Keratinocyte (primary cell): ENCODE measurements at regions not wholly inside any gene's neighbourhood (a gene's known extent, or its start where the extent isn't known, plus 50 kb on each side); places are given as distances from the start of the nearest gene placed in this dataset.
"Not testable (repeated sequence)": the region's sequence is repeated elsewhere in the genome, so short reads cannot be mapped to it uniquely, and the experiment has no call there.

Experiments
- DNase-seq: peaks from one replicate; pipeline ENCODE4 v3.0.0-alpha.2; 2011; ENCODE audit warnings: low read depth, missing footprints, low spot score
- FAIRE-seq: peaks from 2 replicates; lab custom pipeline; 2011; peaks lifted over from hg19 to GRCh38; lab: Jason Lieb, UNC
- H2AFZ ChIP-seq: 2 replicates; pipeline ENCODE4 v1.6.0; 2012; ENCODE audit warnings: low read length, control low read depth, inconsistent platforms; ENCODE audit not compliant: control insufficient read depth
- H3K27ac ChIP-seq: 2 replicates; pipeline ENCODE4 v1.5.1; 2011; ENCODE audit warnings: low read length; ENCODE audit not compliant: control insufficient read depth, insufficient read depth
- H3K27me3 ChIP-seq: 3 replicates; pipeline ENCODE4 v1.6.0; 2011; ENCODE audit warnings: low read length; ENCODE audit not compliant: control insufficient read depth, insufficient read depth; ENCODE audit errors: extremely low read depth
- H3K36me3 ChIP-seq, 2 experiments: 2 replicates in 1 of 2; 3 replicates in 1 of 2; pipeline ENCODE4 v1.5.1; 2011; ENCODE audit warnings: low read length in 2 of 2, mild to moderate bottlenecking in 1 of 2; ENCODE audit not compliant: control insufficient read depth in 2 of 2, insufficient read depth in 2 of 2; ENCODE audit errors: extremely low read depth in 1 of 2
- H3K4me1 ChIP-seq: 3 replicates; pipeline ENCODE4 v1.5.1; 2011; ENCODE audit warnings: low read length; ENCODE audit not compliant: control insufficient read depth, insufficient read depth; ENCODE audit errors: extremely low read depth
- H3K4me2 ChIP-seq: 3 replicates; pipeline ENCODE4 v1.6.0; 2011; ENCODE audit warnings: low read depth, low read length; ENCODE audit not compliant: control insufficient read depth, insufficient read depth; ENCODE audit errors: extremely low read depth
- H3K4me3 ChIP-seq, 3 experiments: fragments of 200-600 bp in 1 of 3; sonication (generic) in 1 of 3; 2 replicates in 2 of 3; 3 replicates in 1 of 3; pipeline ENCODE4 v1.5.1; 2011 to 2016; ENCODE audit warnings: low read length in 3 of 3, mild to moderate bottlenecking in 3 of 3, control low read depth in 2 of 3, inconsistent platforms in 1 of 3, low read depth in 1 of 3, mixed read lengths in 1 of 3, mixed run types in 1 of 3, moderate library complexity in 1 of 3; ENCODE audit not compliant: control insufficient read depth in 2 of 3, insufficient read depth in 2 of 3; ENCODE audit errors: extremely low read depth in 1 of 3
- H3K79me2 ChIP-seq: 2 replicates; pipeline ENCODE4 v1.6.0; 2012; ENCODE audit warnings: low read length; ENCODE audit not compliant: control insufficient read depth, insufficient read depth
- H3K9ac ChIP-seq: 3 replicates; pipeline ENCODE4 v1.6.0; 2011; ENCODE audit warnings: low read length; ENCODE audit not compliant: control insufficient read depth, insufficient read depth; ENCODE audit errors: extremely low read depth
- H3K9me1 ChIP-seq: 3 replicates; pipeline ENCODE4 v1.6.0; 2011; ENCODE audit warnings: low read length; ENCODE audit not compliant: control insufficient read depth, insufficient read depth; ENCODE audit errors: extremely low read depth
- H3K9me3 ChIP-seq: 2 replicates; pipeline ENCODE4 v1.5.1; 2012; ENCODE audit warnings: low read depth, low read length; ENCODE audit not compliant: control insufficient read depth
- H4K20me1 ChIP-seq: 3 replicates; pipeline ENCODE4 v1.6.0; 2011; ENCODE audit warnings: low read length; ENCODE audit not compliant: control insufficient read depth, insufficient read depth; ENCODE audit errors: extremely low read depth
- EZH2 ChIP-seq: IDR thresholded peaks from one replicate; pipeline ENCODE4 v1.6.1; 2012; ENCODE audit warnings: inconsistent platforms, mild to moderate bottlenecking, low read length, moderate library complexity
- dilution Hi-C: fragments of 300-500 bp; cut with MboI; formaldehyde crosslinking; loops from one replicate; pipeline ENCODE4 v1.7.0; 2020; ENCODE audit warnings: low sequenced_read_pairs; ENCODE audit not compliant: extremely low pct_ligation_motif_present
- TF ChIP-seq, protein P1 (sequence below), 3 experiments: IDR thresholded peaks in 1 of 3; conservative IDR thresholded peaks in 1 of 3; optimal IDR thresholded peaks in 1 of 3; 2 replicates in 2 of 3; 3 replicates in 1 of 3; pipeline versions ENCODE3 to v1.5.1; 2011; ENCODE audit warnings: low read length in 3 of 3, mild to moderate bottlenecking in 3 of 3, moderate library complexity in 2 of 3, control low read depth in 1 of 3, inconsistent platforms in 1 of 3; ENCODE audit not compliant: insufficient read depth in 2 of 3; ENCODE audit errors: extremely low read depth in 1 of 3

DNA sequence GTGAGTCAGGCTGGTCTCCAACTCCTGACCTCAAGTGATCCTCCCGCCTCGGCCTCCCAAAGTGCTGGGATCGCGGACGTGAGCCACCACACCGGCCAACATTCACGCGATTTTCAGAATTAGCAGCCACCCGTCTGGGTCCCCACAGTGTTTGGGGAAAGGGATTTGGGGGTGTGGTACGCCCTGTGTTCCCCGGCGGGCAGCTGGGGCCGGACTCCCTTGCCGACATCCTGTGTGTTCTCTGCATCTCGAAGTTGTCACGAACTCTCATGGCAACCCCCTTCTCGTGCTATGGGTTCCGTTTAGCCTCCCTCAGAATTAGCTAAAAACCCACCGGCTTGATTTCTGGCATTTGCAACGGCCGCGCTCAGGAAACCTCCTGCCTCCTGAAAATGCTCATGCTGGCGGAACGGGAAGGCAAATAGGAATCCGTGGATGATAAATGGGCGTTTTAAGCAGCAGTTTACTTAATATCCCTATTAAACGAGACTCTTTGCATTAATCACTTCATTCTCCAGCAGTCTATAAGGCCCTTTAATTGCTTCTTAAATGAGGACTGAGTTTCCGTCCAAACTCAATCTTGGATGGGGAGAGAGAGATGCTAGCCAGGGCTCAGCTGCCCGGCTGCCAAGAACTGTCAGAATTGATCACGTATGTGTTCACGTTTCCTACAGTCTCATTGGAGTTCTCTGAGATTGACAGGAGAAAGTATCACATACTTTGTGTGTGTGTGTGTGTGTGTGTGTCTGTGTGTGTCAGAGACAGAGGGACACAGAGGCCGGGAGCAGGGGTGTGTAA lies 78.9 kb upstream of the PPP2R3B start:
- Histone ChIP-seq H3K9me1 (no peaks in the 10 kb centered on the region), H3K27ac (no peak overlapping the region), H3K9ac (no peak overlapping the region), H2AFZ (no peak overlapping the region), H3K9me3 (peaks cover 25% of the 10 kb centered on the region), H3K27me3 (no peaks in the 10 kb centered on the region), H3K4me1 (no peaks in the 10 kb centered on the region), H3K4me3 (no peak overlapping the region), H3K36me3 (no peaks in the 10 kb centered on the region), H3K79me2 (no peaks in the 10 kb centered on the region), H3K4me2 (no peak overlapping the region), H4K20me1 (no peaks in the 10 kb centered on the region)
- dilution Hi-C loops: no loop called here
- TF ChIP-seq EZH2: no peak
- TF ChIP-seq, protein P1, sequence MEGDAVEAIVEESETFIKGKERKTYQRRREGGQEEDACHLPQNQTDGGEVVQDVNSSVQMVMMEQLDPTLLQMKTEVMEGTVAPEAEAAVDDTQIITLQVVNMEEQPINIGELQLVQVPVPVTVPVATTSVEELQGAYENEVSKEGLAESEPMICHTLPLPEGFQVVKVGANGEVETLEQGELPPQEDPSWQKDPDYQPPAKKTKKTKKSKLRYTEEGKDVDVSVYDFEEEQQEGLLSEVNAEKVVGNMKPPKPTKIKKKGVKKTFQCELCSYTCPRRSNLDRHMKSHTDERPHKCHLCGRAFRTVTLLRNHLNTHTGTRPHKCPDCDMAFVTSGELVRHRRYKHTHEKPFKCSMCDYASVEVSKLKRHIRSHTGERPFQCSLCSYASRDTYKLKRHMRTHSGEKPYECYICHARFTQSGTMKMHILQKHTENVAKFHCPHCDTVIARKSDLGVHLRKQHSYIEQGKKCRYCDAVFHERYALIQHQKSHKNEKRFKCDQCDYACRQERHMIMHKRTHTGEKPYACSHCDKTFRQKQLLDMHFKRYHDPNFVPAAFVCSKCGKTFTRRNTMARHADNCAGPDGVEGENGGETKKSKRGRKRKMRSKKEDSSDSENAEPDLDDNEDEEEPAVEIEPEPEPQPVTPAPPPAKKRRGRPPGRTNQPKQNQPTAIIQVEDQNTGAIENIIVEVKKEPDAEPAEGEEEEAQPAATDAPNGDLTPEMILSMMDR (optimal IDR thresholded peaks at IDR 0.05 in 1 of 3, IDR thresholded peaks at IDR 0.05 in 1 of 3, conservative IDR thresholded peaks at IDR 0.05 in 1 of 3; ENCODE audit: extremely low read depth in 1 of 3, insufficient read depth in 2 of 3, low read length in 3 of 3): no peak
- no peak for FAIRE-seq
- no peak for DNase-seq

GRCh38 chrX:466836-467235 lies 80.1 kb upstream of the PPP2R3B start:
- H3K79me2 ChIP-seq, H4K20me1 ChIP-seq, H3K27ac ChIP-seq, FAIRE-seq, H3K4me3 ChIP-seq, dilution Hi-C loops, H3K27me3 ChIP-seq, H3K4me1 ChIP-seq, H2AFZ ChIP-seq, H3K9me1 ChIP-seq, DNase-seq, H3K4me2 ChIP-seq, H3K36me3 ChIP-seq, H3K9ac ChIP-seq: not testable (repeated sequence)
- H3K9me3 ChIP-seq: peaks cover 16% of the 10 kb centered on the region

- H3K36me3 ChIP-seq, H3K27ac ChIP-seq, H4K20me1 ChIP-seq, FAIRE-seq, H3K4me3 ChIP-seq, H3K79me2 ChIP-seq, H3K9ac ChIP-seq, H3K4me2 ChIP-seq, H3K9me1 ChIP-seq, H3K4me1 ChIP-seq, DNase-seq, dilution Hi-C loops, H3K27me3 ChIP-seq, H2AFZ ChIP-seq: not testable (repeated sequence)
- peaks cover 13% of the 10 kb centered on the region for H3K9me3 ChIP-seq
Measured at GRCh38 chrX:467686-468085, 81.0 kb upstream of the PPP2R3B start.
